Retina (tissue), 1 donor: ENCODE measurements at regions not wholly inside any gene's neighbourhood (a gene's known extent, or its start where the extent isn't known, plus 50 kb on each side); places are given as distances from the start of the nearest gene placed in this dataset.

Experiments used
- DNase-seq: peaks from one replicate; pipeline ENCODE4 v3.0.0-alpha.2; 2016

GRCh38 chr15:38864122-38864521 is 299.5 kb upstream of the RASGRP1 start:
- no peak for DNase-seq

- no peak for DNase-seq
These were observed 300.4 kb upstream of the RASGRP1 start for GRCh38 chr15:38864827-38865581.

GRCh38 chr15:38867556-38867955 is 302.9 kb upstream of the RASGRP1 start:
- no peak for DNase-seq

- DNase-seq, result no peak
These were observed 303.9 kb upstream of the RASGRP1 start for GRCh38 chr15:38868326-38869114.

- DNase-seq, result no peak
These were observed 307.0 kb upstream of the RASGRP1 start for GRCh38 chr15:38871638-38872037.

- no peak for DNase-seq
These were observed 308.1 kb upstream of the RASGRP1 start for GRCh38 chr15:38872732-38873131.

- DNase-seq, result no peak
These were observed 308.5 kb upstream of the RASGRP1 start for GRCh38 chr15:38873158-38873557.

- no peak for DNase-seq
These were observed 309.9 kb upstream of the RASGRP1 start for GRCh38 chr15:38874464-38874863.

- no peak for DNase-seq
These were observed 311.6 kb upstream of the RASGRP1 start for GRCh38 chr15:38876211-38876610.

- DNase-seq, result no peak
These were observed 312.0 kb upstream of the RASGRP1 start for GRCh38 chr15:38876621-38877020.

GRCh38 chr15:38877471-38877870 is 312.9 kb upstream of the RASGRP1 start:
- DNase-seq, result no peak

GRCh38 chr15:38878026-38878425 is 313.4 kb upstream of the RASGRP1 start:
- DNase-seq, result no peak

GRCh38 chr15:38878926-38879325 is 314.3 kb upstream of the RASGRP1 start:
- DNase-seq, result no peak

- no peak for DNase-seq
These were observed 315.4 kb upstream of the RASGRP1 start for GRCh38 chr15:38879909-38880471.

- DNase-seq, result no peak
These were observed 317.6 kb upstream of the RASGRP1 start for GRCh38 chr15:38882221-38882620.

- DNase-seq, result no peak
These were observed 319.4 kb upstream of the RASGRP1 start for GRCh38 chr15:38883987-38884386.

GRCh38 chr15:38885001-38885400 is 320.4 kb upstream of the RASGRP1 start:
- DNase-seq, result no peak

GRCh38 chr15:38885471-38885952 is 320.9 kb upstream of the RASGRP1 start:
- no peak for DNase-seq

GRCh38 chr15:38886315-38887163 is 321.9 kb upstream of the RASGRP1 start:
- no peak for DNase-seq

GRCh38 chr15:38888701-38889221 is 324.1 kb upstream of the RASGRP1 start:
- no peak for DNase-seq

GRCh38 chr15:38890194-38890593 is 325.6 kb upstream of the RASGRP1 start:
- no peak for DNase-seq

GRCh38 chr15:38893925-38894242 is 329.3 kb upstream of the RASGRP1 start:
- DNase-seq, result no peak
